HG03520 (cell line): ENCODE measurements at regions not wholly inside any gene's neighbourhood (a gene's known extent, or its start where the extent isn't known, plus 50 kb on each side); places are given as distances from the start of the nearest gene placed in this dataset.

Experiments
- ATAC-seq: cut with Tn5 transposase; IDR thresholded peaks from one replicate; pipeline ENCODE4 v1.9.1; 2021; ENCODE audit warnings: mild to moderate bottlenecking, moderate library complexity; ENCODE audit not compliant: unreplicated experiment

DNA sequence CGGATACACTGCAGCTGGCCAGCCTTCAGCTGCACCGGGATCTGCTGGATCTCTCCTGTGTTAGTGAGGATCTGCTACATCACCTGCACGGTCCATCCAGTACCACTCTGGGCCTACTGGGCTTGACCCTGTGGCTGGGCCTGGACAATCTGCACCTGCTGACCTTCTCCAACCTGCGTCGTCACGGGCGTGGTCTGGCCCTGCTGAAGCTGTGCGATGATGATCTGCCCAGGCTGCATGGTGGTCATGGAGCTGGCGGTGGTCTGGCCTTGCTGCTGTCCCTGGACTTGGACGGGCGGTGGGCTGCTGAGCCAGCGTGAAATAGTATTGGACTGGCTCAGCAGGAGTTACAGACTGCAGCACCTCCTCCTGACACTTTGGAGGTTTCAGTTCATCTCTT is 137.1 kb upstream of the GAS1 start:
- no peak for ATAC-seq

DNA sequence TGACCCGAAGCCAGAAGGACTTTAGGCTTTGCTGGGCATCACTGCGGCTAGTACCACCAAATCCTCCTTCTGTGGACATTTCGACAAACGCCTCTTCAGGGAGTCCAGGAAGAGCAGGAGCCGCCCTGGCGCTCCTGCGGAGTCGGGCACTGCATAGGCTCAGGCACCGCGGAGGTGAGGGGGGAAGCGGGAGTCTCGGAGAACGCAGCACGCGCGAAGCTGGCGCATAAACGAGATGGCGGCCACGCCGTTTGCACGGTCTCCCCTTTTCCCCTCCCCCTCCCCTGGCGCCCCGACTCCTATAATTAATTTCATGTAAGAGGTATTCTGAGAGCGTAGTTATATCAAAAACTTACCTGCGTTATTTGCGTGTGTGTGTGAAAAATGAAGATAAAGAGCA is 137.8 kb upstream of the GAS1 start:
- no peak for ATAC-seq

DNA sequence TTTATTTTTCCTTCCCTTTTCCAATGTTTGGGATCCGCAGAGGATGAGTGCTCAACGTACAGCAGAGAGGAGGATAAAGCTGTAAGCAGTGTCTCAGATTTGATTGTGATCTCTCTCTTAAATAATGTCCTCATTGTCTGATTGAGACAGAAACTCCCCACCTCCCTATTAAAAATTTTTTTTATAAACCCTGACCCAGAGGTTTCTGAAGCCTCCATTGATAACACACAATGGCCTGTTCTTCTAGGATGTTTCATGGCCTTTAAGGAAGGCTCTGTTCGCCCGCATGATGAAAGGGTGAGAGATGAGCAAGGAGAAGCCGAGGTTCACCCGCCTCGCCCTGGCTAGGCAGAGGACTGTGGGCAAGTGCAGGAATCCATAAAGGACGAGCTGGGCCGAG is 138.2 kb upstream of the GAS1 start:
- ATAC-seq: no peak

DNA sequence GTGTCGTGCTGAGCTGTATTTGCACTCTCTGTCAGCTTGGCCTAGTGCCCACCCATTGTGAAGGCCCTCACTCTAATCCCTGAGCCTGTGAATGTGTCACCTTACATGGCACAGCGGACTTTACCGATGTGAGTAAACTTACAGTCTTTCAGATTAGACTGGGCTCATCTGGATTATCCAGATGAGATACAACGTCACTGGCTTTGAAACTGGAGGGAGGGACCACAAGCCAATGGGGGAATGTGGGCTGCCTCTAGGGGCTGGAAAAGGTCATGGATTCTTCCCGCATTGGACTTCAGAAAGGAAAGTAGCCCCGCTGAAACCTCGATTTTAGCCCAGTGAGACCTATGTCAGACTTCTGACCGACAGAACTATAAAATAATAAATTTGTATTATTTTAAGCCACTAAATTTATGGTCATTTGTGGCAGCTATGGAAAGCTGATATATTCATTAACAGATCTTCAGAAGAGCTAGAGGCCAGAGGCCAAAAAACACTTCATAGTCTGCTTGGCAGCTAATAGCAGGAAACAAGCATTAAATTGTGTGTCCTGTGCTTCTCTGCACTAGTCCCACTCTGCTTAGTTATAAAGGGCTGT is 139.0 kb upstream of the GAS1 start:
- no peak for ATAC-seq

DNA sequence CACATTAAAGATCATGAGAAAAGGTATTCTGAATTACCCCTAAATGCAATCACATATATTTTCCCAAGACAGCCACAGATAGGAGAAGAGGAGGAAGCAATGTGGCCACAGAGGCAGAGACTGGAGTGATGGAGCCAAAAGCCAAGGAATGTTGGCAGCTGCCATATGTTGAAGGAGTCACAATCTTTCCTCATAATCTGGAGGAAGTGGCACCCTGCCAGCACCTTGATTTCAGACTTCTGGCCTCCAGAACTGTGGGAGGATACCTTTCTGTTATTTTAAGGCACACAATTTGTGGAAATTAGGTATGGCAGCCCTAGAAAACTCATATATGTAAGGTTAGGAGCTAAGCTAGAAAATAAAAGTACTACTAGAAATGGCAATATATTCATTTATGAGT is 139.9 kb upstream of the GAS1 start:
- ATAC-seq: no peak

DNA sequence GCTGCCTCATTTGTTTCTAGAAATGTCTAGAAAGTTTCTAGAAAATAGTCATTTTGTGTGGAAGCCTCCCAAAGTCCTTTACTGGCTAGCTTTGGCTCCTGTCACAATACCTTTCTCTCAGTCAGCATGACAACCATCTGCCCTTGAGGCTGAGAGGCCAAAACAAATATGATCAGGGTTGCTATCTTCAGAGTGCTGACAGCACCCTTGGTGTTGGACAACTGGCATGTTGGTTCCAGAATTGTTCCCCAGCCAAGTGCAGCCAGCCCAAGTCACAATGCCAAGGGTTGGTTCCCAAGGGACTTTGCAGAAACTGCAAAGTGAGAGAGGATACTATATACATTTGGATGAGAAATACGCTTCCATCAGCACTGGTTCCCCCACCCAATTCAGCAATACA is 140.9 kb upstream of the GAS1 start:
- ATAC-seq: no peak

DNA sequence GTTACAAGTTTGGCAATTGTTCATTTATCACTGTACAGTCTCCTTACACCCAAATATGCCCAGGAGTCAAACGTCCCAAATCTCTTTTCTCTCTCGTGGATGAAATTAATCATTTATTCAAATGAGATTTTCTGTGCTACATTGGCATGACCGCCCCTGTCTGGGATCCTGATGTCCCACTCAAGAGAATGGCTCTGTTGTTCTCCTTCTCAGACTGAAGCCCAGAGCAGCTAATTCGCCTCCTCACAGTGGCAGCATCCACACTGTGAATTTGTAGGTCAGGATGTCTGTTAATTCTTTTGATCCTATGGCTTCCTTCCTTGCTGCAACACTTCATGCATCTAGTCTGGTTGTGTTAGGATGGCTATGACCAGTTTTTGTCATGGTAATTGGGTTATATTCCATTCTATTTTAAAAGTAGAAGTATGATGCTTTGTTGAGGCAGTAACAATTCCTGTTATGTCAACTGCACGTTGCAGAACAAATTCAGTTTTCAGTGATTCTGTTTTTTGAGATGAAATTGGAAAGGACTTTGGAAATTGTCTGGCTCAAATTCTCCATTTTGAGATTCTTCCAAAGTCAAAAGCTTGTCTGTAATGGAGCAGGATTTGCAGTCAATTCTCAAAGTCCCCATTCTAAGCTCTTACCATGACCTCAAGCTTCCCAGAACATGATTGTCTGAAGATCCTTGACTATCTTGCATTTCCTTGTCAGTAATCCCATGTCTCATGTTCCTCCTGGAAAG is 141.5 kb upstream of the GAS1 start:
- no peak for ATAC-seq

DNA sequence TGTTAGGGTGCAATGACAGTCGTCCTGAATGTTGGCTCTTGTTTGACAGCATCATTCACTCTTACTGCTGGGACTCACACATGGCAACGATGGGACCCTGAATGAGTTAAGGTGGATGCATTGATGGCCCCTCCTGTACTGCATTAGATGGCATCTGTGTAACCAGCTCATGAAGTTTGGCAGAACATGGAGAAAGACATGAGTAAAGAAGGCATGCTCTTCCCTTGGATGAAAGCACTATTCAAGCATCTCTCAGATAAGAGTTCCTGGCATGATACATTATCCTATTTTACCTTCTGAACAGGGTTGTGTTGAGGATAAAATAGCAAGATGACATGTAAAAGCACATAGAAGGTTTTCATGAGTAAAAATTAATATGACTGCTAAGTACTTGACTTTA is 142.2 kb upstream of the GAS1 start:
- ATAC-seq: no peak

DNA sequence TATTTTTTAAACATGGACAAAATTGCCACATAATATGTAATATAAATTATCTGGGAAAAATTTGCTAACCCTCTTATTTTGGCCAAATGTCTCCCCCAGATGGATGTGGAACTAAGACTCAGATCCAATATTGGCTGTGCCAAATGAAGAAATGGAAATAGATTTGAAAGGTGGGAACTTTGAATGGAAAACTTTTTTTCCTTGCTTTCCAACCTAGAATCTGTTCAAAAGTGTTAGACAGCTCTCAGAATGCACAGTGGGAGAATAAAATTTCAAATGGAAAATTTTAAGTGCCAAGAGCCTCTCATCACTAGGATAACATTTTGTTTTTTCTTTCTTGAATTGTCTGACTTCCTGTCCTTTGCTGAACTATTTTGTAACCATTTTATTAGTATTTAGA is 142.6 kb upstream of the GAS1 start:
- ATAC-seq: no peak

DNA sequence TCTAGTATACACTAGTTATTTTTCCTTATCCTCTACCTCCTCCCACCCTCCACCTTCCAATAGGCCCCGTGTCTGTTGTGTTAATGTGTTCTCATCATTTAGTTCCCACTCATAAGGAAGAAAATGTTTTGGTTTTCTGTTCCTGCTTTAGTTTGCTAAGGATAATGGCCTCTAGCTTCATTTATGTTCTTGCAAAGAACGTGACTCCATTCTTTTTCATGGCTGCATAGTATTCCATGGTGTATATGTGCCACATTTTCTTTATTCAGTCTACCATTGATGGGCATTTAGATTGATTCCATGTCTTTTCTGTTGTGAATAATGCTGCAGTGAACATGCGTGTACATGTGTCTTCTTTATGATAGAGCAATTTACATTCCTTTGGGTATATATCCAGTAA is 146.5 kb upstream of the GAS1 start:
- ATAC-seq: no peak

DNA sequence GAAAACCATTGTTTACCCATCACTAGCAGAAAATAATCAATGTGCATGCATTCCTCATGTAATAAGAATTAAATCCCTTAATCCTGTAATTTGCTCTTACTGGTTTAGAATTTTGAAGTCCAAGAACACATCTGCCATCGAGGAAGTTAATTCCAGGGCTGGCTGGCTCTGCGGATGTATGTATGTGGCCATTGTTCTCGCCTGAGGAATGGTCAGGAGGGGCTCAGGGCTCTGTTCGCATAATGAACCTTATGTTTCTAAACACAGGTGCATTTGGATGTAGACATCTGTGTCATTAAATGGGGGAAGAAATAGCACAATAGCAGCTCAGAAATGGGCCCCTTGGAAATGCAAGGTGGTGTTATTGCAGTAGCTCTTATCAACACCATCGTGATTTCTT is 148.6 kb upstream of the GAS1 start:
- no peak for ATAC-seq

DNA sequence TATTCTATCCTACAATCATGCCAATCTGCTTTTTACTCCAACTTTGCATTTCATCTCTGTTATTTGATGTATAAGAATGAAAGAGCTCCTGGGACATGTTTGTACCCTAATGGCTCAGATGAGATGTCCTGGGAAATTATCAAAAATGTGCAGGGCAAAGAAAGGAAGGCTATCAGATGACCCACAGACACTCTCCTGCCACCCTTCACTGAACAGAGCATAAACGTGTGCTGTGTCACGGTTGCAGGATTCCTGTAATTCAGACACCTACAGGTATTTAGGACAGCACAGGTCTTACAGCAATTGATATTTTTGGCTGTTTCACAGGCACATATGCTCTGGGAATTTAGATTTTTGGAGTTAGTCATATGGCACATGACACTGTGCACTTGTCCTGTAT is 149.2 kb upstream of the GAS1 start:
- no peak for ATAC-seq

DNA sequence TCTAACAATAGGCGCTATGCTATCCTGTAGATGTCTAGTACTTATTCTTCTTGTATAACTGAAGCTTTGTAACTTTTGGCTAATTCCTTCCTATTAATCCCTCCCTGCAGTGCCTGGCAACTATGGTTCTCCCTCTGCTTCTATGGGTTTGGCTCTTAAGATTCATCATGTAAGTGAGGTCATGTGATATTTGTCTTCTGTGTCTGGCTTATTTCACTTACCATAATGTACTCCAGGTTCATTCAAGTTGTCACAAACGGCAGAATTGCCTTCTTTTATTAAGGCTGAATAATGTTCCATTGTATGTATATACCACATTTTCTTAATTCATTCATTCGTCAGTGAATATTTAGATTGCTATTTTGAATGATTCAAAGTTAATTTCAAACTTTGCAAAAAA is 149.9 kb upstream of the GAS1 start:
- ATAC-seq: no peak

DNA sequence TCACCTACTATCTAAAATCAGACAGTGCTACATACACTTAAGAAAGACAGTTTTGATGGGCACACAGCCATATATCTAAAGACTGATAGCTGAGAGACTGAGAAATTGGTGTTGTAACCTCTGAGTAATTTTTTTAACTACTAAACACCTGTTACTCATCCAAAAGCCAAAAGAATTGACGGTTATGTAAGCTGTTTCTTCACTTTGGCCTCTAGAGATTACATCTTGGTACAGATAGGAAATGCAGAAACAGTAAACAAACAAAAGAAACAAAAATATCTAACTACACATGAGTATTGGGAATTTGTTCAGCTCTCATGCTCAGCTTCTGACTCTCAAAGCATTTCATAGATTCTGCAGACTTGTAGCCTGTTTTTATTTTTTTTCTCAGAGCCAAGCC is 152.1 kb upstream of the GAS1 start:
- no peak for ATAC-seq

DNA sequence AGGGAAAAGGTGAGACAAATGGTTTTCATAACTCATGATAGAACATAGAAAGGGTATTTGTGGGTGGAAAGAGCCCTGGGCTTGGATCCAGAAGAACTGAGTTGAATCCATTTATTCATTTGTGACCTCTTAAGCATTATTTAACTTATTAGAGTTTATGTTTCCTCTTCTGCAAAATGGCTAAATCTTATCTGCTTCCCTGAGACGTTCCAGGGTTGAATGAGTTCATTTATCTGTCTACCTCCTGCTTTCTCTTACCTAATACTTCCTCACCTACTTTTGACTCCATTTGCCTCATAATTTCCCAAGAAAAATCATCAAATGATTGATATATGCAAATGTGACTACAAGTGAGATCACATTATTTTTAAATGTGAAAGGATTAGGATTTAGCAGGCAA is 152.7 kb upstream of the GAS1 start:
- no peak for ATAC-seq

DNA sequence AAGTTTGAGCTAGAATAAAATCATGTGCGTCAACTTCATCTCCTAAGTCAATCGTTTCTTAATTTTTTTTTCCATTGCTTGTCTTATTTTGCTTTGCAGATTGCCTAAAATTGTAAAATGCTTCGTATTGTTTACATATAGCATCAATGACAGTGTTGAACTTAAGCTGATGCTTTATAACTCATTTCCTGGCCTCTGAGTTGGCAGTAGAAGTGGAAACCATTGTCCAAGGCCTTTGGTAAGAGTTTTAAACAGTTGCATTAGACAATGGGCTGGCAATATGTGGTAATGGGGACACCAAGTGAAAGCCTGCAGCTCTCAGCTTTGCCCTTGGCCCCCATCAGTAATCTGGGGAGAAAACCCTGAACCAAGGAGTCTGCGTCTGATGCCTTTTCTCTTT is 154.8 kb upstream of the GAS1 start:
- ATAC-seq: no peak

DNA sequence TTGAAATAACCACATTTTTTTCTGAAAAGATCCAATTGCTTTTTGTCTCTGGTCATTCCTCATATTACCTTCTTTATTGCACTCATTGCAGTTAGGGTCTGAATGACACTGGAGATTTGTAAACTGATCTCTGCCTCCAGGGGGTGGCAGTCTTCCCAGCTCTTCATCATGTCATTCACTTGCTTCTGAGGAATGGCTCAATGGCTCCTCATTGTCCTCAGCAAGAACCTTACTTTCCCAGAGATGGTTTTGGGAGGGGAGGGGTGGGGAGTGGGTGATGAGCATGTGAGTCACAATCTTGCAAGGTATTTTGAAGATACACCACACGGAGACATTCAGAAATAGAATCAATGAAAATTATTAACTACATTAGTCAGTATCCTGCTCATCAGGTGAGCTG is 159.8 kb upstream of the GAS1 start:
- no peak for ATAC-seq

DNA sequence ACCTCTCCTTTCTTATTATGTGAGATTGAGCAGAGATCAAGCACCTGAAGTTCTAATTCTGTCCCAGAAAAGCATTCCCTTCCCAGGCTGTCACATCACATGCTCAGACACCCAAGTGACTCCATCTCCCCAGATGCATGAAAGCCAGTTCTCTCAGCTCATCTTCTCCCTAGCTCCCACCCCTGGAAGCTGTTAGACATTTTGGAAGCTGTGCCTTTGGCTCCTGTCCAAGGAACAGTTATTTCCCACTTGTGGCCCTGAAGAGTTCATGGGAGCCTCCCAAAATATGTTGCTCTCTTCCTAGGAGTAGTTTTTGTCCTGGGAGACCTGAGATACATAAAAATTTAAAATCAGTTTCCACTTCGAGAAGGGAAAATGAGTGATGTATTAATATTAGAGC is 161.4 kb upstream of the GAS1 start:
- no peak for ATAC-seq

DNA sequence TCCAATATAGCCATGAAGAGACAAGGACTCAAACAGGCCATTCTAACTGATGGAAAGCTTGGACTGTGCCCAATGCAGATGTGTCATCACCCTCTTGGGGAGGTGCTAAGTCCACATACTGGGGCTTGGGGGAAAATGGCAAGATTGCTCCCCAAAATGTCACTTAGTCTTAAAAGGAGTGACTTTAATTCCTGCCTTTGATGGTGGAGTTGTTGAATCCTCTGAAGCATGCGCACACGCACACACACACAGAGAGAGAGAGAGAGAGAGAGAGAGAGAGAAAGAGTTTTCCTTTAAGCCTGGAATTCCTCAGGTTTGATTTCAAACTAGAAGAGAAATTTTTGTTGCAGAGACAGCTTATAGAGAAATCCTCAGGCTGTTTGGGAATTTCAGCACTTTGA is 161.9 kb upstream of the GAS1 start:
- no peak for ATAC-seq

DNA sequence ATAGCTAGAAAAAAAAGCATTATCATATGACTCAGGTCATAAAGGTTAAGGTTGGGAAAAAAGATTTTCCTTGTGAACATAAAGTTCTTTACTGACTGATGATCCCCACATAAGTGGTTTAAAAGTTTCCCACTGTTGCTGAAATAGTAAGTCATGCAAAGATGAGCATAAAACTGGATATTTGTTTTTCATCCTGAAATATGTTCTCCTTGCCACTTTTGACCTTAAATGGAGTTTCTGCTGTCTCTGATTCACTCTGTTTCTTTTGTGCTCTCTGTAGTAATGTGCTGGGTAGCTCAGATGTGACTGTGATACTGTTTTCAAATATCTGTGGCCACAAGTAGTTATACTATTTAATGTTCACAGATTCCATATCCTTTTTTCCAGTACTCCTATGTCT is 162.5 kb upstream of the GAS1 start:
- no peak for ATAC-seq

DNA sequence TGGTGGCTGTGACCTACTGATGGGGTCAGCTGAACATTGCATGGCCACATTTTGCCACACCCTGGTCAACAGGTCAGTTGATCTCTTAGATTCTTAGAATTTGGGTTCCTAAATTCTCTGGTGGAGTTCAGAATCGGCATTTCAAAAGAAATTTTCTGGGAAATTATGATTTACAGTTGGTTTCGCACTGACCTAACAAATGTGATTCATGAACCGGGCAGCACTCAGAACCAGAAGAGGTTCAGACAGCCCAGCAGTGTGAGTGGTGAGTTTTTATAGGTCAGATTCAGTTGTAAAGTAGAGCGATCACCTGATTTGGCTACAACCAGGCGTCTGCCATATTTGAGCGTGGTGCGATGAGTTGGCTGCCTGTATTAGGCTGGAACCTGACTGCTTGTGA is 163.7 kb upstream of the GAS1 start:
- ATAC-seq: no peak

DNA sequence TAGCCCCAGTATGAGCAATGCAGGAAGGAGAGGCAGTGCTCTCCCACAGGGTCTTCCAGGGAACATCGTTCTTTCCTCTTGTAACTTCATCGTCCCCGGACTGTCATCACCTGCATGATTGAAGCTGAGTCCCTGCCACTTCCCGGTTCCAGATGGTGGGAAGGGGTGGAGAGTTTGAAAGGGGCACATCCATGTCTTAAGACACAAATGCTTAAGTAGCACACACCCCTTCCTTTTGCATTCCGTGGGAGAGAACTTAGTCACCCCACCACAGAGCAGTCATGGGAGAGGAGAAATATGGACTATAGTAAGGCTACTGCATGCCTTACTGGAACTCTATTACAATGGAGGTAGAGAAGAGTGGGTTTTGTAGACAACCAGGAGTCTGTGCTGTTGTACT is 165.3 kb upstream of the GAS1 start:
- no peak for ATAC-seq

DNA sequence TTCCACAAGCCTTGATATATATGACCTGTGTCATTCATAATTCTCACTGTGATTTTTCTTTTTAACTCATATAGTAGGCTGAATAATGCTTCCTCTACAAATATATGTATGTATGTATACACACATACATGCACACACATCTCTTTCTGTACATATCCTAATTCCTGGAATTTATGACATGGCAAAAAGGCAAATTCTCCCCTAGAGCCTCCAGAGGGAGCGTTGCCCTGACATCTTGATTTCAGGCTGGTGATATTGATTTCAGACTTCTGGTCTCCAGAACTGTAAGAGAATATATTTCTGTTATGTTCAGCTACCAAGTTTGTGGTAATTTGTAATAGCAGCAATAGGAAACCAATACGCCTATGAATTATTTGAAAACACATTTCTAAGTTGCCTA is 166.6 kb upstream of the GAS1 start:
- ATAC-seq: no peak
